Adipose tissue (tissue), 3 donors: ENCODE measurements at regions not wholly inside any gene's neighbourhood (a gene's known extent, or its start where the extent isn't known, plus 50 kb on each side); places are given as distances from the start of the nearest gene placed in this dataset.

Source experiments
- H3K27ac ChIP-seq: one replicate; pipeline ENCODE4 v1.5.1; 2013; ENCODE audit warnings: low read depth, low read length
- WGBS, 3 donors: extraction: QIAGEN DNeasy Blood & Tissue Kit; methylation state at CpG; one replicate each; pipeline ENCODE4 v1.1.7; 2013; 5-methylcytosine and 5-hydroxymethylcytosine counted together
- donor health status: healthy with polysubstance abuse.
- donor health status: Bipolar disorder and iron deficiency.
- donor health status: healthy.

DNA sequence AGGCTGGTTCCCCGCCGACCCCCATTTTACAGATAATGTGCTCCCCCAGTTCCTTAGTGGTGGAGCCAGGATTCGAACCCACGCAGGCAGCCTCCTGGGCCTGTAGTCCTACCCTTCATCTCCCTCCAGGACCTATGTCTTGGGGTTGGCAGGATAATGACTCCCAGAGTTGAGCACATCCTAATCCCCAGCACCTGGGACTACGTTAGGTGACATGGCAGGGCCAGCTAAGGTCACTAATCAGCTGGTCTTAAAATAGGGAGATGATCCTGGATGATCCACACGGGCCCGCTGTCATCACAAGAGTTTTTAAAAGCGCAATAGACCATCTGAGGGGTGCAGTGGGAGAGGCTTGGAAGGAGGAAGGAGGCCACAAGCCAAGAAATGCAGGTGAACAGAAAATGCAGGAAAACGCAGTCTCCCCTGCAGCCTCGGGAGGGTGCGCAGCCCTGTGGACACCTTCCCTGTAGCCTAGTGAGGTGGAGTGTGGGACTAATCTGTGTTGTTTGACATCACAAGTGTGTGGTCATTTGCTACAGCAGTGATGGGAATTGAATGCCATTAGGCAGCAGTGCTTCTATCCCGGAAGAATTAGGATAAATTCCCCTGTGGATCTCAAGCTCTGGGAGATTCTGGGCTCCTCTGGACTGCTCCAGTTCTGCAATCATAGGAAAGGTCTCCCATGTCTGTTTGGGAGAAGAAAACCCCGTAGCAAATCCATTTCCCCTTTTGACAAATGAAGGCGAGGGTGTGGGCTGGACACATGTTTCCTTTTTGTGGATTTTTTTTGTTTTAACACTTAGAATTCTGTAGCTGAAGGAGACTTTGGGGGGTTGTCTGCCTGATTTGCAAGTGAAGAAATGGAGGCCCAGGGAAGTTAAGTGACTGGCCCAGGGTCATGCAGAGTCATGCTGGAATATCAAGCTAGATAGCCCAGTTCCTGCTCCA is 297.7 kb downstream of the SEC14L1 start:
- 67 to 91% (median 68%) methylated on average over 14 of the region's 14 CpGs for WGBS, 3 donors
- no peak overlapping the region for H3K27ac ChIP-seq

DNA sequence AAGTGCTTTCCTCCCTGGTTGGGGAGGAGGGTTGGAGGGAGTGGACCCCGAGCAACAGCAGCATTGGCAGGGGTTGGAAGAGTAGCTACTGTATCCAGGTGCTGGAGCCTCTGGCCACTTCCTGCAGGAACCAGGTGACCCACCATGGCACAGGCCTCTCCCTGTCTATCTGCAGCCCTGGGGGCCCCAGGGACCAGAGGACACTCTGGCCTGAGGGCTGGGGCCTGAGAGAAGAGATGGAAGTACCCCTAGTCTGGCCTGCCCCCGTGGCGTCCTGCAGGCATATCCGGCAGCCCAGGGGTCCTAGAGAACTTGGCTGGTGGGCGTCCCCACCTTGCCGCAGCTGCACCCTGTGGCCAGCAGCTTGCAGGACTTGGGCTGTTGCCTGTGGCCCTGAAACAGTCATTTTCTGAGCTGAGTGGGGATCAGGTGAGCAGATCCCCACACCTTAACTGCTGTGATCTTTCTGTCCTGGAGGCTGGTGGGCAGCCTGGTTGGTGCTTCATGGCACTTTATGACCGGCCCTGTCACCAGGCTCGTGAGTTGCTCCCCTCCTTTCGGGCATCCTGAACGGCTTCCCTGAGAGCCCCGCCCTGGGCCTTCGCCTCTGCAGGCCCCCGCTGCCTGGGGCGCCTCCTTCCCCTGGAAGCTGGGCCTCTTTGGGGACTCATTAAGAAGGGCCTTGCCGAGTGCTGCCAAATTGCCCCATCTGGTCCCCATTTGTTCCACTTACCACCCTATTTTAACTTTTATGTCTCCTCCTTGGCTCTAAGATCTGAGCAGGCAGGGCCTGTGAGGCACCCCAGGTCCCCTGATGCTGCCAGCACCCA is 298.6 kb downstream of the SEC14L1 start:
- no peak overlapping the region for H3K27ac ChIP-seq
- 31 to 71% (median 40%) methylated on average over 15 of the region's 15 CpGs for WGBS, 3 donors

DNA sequence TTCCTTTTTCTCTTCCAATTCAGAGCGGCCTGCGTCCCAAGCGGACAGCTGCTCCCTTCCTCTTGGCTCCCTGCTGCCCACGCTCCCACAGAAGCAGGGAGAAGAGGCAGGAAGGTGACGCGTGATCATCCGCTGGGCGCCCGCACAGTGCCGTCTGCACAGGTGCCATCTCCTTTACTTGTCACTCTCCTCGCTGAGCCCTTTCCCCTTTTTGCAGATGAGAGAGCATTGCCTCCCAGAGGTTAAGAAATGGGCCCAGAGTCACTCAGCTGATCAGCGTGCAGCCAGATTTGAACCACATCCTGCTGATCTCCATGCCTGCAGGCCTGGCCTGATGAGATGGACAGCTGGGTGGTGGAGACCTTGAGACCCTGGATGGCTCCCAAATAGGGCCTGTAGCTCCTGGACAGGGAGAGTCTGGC is 299.8 kb downstream of the SEC14L1 start:
- WGBS, 3 donors, result 47 to 79% (median 51%) methylated on average over 11 to 12 of the region's 12 CpGs
- no peak overlapping the region for H3K27ac ChIP-seq

DNA sequence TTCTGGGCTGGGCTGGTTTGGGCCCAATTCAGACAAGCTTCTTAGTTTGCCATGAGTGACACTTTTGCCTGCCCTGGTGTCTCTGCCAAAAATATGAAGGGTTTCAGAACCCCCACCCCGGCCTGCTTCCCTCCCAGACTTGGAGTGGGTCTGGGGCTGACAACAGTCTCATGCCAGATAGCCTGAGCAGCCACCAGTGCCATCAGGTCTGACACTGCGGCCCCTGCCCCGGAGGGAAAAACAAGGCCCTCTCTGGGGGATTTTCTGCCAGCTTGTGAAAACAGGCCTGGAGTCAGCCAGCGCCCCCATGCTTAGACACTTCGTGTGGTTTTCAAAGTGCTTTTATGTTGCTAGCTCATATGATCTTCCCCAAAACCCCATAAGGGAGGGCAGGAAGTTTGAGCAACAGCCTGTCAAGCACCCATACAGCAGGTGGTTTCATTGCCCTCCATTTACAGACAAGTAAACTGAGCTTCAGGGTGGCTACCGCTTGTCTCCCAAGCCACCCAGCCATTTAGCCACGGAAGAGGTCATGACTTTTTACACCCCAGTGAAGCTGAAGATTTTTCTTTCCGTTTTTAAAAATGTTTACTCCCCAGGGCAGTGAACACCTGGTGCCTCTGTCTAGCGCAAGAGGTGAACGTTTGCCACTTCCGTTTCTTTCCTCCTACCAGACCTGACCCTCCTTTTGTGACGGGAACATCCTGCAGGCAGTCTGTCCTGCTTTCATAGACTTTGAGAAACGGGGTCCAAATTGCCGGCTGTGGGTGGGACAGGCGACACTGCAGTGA is 300.6 kb downstream of the SEC14L1 start:
- 54 to 78% (median 54%) methylated on average over 15 of the region's 15 CpGs for WGBS, 3 donors
- H3K27ac ChIP-seq, result no peak overlapping the region

DNA sequence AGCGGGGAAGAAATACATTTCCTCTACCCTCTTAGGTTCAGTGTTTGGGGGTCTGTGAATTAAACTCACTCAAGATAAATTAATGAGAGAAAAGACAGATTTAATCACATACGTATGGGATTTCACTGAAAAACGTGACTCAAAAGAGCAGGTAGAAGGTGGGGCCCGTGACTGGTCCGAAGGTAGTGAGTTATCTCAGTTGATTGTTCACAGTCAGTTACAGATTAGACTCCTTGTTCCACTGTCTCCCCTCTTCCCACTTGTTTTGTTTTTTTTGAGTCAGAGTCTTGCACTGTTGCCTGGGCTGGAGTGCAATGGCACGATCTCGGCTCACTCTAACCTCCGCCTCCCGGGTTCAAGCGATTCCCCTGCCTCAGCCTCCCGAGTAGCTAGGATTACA is 301.2 kb downstream of the SEC14L1 start:
- WGBS, 3 donors, result 84 to 91% (median 88%) methylated on average over 11 of the region's 11 CpGs
- H3K27ac ChIP-seq, result no peak overlapping the region

DNA sequence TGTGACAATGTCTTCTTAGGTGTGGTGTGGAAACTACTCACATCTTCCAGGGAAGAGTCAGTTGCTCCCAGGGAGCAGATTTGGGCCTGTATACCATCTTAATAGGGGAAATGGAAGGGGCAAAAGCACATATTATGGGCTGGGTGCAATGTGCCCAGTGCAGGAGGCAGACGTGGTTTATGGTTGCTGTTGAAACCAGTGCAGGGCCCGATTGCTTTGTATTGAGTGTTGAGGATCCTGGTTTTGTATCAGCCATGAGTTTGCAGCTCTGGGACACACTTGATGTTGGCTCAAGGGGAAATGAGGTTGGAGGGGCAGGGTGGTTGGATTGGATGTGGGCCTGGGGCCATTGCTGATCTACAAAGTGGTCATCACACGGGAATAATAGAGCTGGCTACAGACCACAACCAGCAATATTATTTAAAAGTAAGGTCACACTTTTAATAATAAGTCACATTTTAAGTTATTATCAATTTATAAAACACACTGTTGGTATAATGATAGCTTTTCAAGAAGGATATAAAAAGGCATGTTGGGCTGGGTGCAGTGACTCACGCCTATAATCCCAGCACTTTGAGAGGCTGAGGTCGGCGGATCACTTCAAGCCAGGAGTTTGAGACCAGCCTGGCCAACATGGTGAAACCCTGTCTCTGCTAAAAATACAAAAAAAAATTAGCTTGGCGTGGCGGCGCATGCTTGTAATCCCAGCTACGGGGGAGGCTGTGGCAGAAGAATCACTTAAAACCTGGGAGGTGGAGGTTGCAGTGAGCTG is 302.4 kb downstream of the SEC14L1 start:
- 80 to 89% (median 82%) methylated on average over 10 of the region's 10 CpGs for WGBS, 3 donors
- H3K27ac ChIP-seq, result no peak overlapping the region

DNA sequence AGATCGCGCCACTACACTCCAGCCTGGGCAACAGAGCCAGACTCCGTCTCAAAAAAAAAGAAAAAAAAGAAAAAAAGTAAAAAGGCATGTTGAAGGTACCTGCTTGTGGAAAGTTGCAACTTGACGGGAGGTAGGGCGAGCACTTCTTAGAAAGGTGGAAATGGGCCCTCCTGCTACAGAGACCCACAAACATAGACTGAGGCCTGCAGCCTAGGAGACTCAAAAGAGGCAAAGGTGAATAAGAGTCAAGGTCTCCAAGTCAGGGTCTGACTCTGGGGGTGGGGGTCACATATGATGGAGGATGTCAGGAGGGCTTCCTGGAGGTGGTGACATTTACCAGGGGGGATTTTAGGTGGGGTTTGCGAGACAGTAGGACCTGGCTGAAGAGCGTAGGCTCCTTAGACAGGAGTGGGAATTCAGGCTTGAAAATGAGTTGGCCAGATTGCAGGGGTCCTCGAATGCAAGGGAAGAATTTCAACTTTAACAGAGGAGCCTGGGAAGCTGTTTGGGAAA is 303.0 kb downstream of the SEC14L1 start:
- WGBS, 3 donors, result 86 to 94% (median 93%) methylated on average over 8 of the region's 8 CpGs
- H3K27ac ChIP-seq, result no peak overlapping the region

DNA sequence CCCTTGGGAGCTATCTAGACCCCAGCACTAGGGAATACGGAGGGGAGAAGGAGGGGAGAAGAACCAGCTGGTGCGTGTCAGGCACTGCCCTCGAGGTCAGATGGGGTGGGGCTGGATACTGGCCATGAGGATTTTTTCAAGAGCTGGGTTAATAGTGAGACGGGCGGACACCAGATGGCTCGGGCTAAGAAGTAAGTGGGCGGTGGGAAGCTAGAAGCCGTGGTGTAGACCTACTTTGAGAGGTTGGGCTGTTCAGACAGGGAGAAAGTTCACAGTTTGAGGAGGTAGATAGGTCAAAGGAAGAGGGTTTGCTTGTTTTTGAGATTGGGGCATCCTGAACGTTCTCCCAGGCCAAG is 303.8 kb downstream of the SEC14L1 start:
- 16 to 67% (median 20%) methylated on average over 9 of the region's 9 CpGs for WGBS, 3 donors
- no peak overlapping the region for H3K27ac ChIP-seq

DNA sequence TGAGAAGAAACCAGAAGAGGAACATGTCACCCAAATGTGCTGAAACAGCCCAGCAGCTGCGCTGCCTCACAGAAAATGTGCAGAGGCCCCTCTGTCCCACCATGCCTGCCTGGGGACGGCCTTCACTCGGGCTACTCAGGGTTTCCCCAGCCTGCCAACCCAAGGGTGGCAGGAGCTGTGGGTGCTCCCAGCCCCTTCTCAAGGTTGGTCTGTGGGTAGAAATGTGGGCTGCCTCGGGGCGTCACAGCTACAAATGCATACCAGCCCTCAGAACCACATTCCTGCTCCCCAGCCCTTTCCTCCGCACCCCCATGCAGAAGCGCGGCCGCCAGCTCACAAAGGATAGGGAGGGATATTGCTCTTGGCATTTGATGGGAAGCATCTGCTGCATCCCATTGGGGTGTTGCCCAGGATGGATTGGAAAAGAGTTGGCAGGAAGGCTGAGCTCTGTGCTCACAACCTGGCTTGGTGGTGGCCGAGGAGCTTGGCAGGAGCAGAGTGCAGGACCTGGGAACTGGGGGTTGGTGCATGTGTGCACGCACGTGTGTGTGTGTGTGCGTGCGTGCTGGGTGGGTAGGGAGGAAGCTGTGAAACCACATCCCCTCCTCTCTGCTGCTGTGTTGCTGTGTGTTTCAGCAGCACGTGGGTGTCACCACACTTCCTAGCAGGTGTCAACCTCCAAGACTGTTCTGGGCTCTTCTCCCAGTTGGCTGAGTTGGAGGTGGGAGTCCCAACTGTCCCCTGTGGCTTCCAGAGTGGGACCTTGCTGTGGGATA is 304.4 kb downstream of the SEC14L1 start:
- 17 to 77% (median 26%) methylated on average over 15 of the region's 15 CpGs for WGBS, 3 donors
- H3K27ac ChIP-seq, result no peak overlapping the region

DNA sequence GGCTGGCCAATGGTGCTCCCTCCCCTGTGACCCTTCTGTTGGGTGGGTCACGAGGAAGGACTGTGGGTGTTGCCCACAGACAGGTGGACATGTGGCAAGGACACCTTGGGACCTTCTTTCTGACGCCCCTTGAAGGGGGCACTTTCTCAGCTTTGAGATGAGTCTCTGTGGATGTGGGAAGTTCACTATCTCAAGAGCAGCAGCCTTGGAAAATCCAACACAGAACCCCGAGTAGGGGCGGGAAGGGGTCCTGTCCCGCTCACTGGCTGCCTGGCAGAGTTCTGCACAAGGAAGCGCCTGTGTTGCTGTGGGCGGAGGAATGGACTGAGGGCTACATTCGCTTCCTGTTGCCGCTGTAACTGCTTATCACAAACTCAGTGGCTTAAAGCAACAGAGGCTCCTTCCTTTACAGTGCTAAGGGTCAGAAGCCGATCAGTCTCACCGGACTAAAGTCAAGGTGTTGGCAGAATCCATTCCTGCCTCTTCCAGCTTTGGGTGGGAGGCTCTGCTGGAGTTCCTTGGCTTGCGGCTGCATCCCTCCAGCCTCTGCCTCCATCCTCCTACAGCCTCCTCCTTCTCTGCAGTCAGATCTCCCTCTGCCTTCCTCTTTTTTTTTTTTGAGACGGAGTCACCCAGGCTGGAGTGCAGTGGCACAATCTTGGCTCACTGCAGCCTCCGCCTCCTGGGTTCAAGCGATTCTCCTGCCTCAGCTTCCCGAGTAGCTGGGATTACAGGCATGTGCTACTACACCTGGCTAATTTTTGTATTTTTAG is 305.2 kb downstream of the SEC14L1 start:
- 32 to 70% (median 36%) methylated on average over 16 of the region's 16 CpGs for WGBS, 3 donors
- H3K27ac ChIP-seq, result no peak overlapping the region

DNA sequence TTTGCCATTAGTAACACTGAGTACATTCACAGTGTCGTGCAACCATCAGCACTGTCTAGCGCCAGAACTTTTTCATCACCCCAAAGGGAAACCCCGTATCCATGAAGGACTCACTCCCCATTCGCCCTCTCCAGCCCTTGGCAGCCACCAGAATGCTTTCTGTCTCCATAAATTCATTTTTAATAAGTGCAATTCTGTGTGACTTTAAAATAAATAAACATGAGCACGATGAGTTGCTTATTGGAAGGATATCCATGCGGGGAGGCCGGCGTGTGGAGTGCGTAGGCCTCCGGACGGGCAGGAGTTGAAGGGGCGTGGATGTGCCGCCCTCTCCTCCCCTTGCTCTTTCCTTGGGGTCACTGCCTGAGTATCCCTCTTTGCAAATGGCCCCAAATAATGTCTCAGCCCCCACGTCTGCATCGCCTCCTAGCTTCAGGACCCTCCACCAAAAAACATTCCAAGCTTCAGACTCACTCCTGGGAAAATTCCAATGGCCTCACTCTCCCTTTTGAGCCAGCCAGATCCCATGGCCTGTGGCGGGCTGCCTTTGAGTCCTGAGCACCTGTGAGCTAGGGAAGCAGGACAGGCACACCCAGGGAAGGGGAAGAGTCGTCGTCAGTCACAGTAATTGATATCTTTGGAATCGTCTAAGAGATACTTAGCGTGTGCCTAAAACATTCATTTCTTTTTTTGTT is 306.3 kb downstream of the SEC14L1 start:
- 76 to 87% (median 83%) methylated on average over 20 of the region's 20 CpGs for WGBS, 3 donors
- no peak overlapping the region for H3K27ac ChIP-seq

DNA sequence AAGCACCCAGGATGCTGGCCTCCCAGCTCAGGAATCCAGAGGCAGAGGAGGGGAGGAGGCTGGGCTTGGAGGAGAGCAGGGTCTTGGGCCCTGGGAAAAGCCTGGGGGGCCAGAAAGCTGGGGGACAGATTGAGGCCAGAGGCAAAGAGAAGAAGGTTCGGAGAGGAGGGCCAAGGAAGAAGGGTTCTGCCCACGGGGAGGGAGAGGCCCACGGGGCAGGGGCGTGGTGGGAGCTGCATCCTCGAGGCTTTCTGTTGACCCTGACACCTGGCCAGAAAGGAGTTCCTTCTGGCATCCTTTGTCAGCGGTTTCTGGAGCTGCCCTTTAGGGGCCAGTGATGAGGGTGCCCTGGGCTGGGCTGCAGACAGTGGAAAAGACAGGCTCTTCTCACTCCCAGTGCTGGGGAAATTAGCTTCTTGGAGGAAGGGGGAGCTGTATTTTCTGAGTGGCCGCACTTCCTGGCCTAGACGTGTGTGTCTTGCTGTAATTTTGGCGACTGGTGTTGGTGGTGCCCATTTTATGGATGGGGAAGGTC is 308.7 kb downstream of the SEC14L1 start:
- H3K27ac ChIP-seq, result no peak overlapping the region
- WGBS, 3 donors, result 52 to 69% (median 55%) methylated on average over 9 of the region's 9 CpGs

DNA sequence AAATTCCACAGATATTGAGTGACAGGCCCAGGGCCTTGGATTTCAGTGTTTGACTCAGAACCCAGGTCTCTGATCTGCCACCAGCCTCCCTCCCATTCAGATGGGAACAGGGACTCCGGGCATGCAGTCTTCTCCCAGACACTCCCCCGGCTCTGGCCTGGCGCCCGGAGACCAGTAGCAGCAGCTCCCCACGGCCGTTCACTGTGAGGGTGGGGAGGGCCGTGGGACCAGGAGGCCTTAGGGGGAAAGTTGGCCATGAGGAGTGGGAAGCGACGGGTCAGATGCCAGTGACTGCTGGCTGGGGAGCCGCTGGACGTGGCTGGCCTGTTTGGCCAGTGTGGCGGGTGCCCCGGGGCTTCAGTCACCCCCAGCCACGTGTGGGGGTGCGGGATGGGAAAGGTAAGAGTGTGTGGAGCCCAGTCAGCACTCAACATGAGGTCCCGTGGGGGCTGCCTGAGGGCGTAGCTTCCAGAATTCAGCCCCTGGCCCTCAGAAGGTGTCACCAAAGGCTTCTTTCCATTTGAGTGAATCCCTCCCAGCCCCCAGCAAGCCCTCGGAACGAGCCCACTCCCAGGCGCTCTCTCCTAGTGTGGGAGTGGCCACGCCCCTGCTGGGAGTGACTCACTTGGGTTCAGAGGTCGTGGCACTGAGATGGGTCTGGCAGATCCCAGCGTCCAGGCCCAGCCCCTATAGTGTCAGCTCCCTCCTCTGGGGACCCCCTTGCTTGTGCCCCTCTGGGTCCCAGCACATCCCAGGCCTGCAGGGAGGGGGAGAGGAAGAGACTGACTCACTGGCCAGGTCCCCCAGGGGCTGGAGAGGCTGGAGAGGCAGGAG is 309.4 kb downstream of the SEC14L1 start:
- 41 to 61% (median 49%) methylated on average over 23 of the region's 23 CpGs for WGBS, 3 donors
- no peak overlapping the region for H3K27ac ChIP-seq

DNA sequence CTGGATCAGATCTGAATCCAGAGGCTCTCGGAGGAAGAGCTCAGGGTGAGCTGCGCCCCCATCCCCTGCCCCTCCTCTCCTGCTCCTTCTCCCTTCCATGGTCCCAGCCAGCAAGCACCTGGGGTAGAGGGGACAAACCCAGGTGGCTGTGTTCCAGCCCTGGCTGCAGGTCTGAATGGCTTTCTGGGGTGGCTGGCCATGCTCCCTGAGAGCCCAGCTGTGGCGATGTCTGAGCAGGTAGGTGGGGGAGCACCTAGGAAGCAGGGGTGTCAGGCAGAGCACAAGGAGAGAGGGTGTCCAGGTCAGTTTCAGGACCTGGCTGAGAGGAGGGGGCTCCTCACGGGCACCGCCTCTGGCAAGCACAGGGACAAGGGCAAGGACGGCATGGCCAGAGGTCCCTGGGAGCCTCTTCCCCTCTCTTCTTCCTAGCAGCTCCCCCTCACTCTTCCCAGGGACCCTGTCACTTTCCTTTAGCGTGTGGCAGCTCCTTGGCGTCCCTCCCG is 310.0 kb downstream of the SEC14L1 start:
- no peak overlapping the region for H3K27ac ChIP-seq
- WGBS, 3 donors, result 27 to 45% (median 27%) methylated on average over 9 of the region's 9 CpGs
